Stimulated activated CD8-positive, alpha-beta memory T cell treated with anti-CD3 and anti-CD28 coated beads, Interleukin-7, amount 100 ng/mL, for 1 hour (primary cell): ENCODE measurements at regions not wholly inside any gene's neighbourhood (a gene's known extent, or its start where the extent isn't known, plus 50 kb on each side); places are given as distances from the start of the nearest gene placed in this dataset.
"Not testable (repeated sequence)": the region's sequence is repeated elsewhere in the genome, so short reads cannot be mapped to it uniquely, and the experiment has no call there.

Experiments
- DNase-seq, 2 donors: peaks; one replicate each; pipeline ENCODE4 v3.0.0-alpha.2; 2020; ENCODE audit warnings: low read depth in 2 of 2

DNA sequence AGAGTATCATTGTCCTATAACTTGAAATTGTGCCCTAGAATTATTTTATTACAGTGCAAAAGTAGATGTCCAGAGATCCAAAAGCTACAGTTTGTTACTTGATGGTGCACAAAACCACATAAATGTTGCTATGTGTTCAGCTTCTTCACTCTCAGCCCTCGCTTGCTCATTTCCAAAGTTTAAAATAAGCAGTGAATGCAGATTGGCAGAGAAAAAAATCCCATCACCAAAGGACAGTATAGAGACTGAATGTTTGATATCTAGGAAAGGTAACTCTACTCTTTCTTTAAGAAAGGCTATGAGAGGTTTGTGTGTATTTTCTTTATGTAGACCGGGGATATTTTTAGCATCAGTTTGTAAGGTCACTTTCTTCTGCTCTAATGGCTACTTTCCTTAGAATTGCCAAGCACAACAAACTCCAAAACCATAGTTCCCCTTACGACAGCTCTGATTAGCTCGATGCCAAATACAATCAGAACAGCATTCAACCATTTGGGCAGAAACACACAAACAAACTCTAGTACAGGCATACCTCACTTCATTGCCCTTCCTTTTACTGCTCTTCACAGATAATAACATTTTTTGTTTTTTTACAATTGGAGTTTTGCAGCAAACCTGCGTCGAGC is 164.1 kb upstream of the CCDC54 start:
- DNase-seq = no peak

DNA sequence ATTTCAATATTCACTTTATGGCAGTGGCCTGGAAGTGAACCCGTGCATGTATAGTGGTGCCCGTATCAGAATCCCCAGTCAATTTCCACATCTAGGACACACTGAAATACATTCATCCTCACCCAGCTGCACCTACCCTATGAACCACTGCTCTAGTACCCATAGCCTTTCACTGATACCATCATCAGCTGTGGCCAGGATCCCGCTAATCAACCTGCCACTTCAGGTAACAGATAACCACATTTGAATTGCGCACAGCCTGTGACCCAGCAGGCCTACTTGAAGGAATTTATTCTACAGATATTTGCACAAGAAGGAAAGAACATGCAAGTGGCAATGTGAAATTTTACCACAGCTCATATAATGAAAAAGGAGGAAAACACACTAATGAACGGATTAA is 161.0 kb upstream of the CCDC54 start:
- DNase-seq = no peak

DNA sequence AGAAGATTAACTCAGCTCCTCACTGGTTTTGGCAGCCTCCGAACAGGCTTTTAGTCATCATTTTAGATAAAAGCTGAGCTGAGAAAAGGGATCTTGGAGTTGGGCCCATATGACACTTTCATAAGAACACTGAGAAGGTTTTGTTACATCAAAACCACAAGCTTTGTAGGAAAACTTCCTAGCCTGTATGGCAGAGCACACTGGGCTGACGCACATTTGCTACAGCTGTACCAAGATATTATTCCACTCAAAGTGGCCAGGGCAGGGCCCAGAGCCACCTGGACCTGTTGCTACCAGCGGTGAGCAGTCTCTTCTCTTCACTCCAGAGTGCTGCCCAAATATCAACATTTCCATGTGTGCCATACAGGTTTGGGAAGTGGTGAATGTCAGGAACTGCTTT is 160.5 kb upstream of the CCDC54 start:
- no peak for DNase-seq

DNA sequence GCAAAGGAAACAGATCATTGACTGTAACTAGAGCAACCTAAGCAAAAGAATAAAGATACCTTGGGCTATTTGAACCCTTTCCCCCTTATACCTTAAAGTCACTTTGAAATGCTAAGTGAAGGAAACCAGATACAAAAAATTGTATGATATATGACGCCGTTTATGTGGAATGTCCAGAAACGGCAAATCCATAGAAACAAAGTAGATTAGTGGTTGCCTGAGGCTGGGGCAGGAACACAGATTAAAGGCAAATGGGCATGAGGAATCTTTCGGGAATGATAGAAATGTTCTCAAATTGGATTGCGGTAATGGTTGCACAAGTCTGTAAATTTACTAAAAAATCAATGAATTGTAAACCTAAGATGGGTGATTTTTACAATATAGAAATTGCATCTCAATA is 160.1 kb upstream of the CCDC54 start:
- DNase-seq = no peak

DNA sequence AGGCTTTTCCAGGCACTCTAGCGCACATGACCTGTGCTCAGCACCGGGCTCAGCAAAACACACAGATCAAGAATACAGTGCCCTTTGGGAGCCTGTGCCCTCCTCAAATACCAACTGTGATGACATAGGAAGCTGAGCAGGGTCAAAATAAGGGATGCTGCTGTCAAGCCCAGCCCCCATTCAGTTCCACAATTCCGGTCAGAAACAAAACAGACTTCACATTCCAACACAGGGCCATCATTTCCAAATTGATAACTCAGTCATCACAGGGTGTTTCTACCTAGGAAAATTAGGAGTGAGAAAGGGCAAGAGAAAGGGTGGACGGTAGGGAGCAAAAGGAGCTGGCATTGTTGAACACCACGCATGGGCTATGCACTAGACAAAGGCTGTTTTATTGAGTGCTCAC is 158.4 kb upstream of the CCDC54 start:
- DNase-seq = no peak

DNA sequence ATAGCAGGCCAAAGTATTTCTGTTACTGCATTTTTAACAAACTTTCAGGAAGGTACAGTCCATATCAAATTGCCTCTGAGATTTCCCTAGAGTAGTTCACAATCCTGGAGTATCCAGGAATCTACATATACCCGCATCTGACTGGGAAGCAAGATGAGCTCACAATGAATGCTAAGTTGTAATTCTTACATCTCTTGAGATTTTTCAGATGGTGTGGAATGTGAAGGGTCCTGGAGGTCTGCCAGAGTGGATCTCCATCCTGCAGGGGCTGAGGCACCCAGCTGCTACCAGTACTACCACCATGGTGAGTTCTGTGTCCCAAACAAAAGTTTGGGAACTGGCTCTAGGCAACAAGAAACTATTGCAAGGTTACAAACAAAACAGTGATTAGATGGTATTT is 156.7 kb upstream of the CCDC54 start:
- DNase-seq = no peak

DNA sequence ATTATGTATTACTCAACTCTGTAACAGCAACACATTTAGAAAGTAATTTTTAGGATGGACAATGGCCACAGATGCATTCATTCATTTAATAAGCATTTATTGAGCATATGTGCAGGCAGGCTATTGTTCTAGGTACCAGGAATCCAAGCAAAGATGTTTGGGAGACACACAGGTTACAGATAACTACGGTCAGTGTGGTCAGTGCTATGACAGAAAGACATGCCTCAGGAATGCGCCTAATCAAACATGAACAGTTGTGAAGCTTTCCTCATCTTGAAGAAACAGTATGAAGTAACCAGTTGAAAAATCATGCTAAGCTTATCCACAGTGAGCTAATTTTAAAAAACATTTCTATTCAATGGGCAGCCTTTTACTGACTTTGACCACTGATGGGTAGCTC is 155.4 kb upstream of the CCDC54 start:
- no peak for DNase-seq

DNA sequence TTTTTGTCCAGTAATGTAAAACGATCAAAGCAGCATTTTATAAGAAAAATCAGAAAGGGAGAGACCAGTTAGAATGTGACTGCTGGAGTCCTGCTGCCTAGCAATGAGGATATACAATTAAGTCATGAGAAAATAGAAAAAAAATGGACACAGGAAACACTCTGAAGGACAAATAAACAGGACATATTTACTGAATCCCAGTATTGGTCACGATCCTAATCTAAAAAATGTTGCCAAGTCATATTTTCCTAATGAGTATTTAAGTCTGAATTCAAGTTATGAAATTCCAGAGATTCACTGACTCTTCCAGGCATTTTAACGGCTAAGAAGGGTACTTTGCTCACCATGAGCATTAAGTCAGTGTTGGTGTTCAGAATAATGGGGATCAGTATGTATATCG is 154.3 kb upstream of the CCDC54 start:
- DNase-seq = no peak

DNA sequence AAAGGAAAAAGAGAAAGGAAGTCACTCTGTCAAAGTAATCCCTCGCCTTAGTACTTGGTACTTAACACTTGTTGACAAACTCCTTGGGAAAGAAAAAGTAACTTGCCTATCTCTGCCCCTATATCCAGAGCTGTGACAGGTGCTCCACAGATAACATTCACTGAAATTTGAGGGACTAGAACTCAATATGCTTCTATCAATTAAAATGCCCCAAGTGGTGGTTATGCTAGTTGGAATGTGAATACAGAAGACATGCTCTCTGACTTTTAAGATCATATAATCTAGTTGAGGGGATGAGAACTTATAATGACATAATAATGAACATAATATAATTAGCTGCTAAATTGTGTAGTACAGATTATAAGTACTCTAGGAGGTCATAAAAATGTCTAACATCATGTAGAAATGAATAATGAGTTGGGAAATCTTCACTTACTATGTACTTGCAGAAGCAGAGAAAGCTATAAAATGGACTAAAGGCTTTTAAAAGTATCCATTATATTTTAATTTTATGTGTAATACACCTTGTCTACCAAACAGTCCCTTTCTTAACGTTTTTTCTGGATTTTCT is 153.1 kb upstream of the CCDC54 start:
- DNase-seq = no peak

DNA sequence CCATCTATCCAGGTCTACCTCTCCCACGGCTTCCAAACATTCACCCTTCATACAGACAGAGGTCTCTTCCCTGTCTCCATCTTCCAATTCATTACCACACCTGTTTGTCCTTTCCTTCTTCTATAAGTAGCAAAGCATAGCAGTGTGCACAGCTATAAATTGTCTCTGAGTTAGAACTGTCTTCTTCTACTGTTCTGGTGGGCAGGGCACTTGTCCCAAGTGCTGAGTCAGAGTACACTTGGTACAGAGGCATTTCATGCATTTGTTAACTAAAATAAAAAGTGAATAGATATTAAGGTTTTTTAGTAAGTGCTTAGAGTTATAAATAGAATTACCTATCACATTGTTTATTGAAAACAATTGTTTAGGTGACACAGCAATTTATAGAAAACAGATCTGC is 150.1 kb upstream of the CCDC54 start:
- no peak for DNase-seq

DNA sequence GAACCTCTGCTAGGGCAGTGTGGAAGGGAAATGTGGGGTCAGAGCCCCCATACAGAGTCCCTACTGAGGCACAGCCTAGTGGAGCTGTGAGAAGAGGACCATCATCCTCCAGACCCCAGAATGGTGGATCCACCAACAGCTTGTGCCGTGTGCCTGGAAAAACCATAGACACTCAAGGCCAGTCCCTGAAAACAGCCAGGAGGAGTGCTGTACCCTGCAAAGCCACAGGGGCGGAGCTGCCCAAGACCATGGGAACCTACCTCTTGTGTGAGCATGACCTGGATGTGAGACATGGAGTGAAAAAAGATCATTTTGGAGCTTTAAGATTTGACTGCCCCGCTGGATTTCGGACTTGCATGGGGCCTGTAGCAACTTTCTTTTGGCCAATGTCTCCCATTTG is 143.4 kb upstream of the CCDC54 start:
- DNase-seq = not testable (repeated sequence)

DNA sequence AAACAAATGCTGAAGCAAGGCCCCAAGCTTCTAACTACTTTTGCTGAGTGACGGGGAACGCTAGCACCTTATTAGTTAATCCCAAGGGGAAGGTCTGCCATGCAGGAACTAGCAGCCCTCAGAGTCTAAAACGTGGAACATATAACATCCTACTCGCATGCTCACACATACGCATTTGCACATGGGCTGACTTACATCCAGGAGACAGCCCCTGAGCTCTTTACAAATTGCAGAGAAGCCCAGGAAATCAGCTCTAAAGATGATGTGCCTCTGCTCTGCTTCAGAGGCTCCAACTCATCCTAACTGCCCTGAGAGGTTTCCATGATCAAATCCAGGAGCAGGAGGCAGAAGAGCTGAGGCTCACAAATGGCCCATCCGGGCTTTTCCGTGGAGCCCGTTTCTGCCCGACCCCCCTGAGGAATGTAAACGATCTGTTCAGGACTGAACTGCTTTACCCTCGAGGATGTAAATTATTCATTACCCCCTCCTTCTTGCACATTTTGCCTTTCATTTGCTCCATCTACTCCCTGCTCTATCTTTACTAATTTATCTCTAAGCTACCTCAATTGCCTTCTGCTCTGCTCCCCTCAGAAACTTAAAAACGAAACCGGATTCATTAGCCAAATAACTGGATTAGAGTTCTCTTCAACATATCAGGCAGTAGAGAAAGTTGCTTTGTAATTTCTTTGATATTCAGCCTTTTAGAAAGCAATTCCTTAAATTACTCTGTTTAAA is 141.9 kb upstream of the CCDC54 start:
- no peak for DNase-seq

DNA sequence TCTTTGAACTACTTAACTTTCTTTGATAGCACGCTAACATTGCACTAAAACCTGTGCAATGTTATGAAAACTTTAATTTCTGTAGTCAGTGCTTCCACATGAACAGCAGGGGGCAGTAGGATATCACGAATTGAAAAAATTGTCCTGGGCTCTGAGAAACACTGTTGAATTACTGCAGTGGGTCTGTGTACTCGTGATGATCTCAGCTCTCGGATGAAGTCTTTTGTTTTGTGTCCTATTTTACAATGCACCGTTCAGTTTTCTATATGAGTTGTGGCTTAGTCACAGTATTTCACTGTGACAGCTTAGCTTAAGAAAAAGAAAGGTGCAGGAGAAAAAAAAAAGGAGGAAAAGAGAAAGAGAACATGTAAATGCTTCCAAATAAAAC is 141.3 kb upstream of the CCDC54 start:
- no peak for DNase-seq

DNA sequence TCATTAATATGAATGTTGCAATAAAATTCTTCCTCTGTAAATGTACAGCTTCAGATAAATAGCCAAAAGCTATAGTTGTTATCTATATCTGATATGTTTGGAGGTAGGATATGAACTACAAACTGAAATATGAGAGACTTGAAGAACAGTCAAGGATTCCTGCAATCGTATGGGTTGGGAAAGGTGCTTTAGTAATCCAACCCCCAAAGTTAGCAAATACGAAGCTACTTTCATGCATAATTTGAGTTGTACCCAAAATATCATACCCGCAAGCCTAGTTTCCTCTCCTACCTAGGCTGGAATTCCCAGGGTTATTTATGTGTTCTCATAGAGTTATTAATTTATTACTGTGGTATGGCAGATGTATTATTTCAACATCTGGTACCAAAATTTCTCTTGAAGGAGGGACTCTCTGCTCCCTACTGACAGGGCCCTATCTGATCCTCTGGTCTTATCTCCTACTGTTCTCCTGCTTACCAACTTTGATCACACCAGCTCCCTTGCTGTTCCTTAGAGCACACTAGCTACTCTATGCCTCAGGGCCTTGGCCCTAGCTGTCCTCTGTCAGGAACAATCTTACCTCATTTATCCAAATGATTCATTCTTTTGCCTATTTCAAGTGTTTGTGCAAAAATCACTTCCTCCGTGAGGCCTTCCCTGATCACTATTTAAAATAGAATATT is 140.4 kb upstream of the CCDC54 start:
- no peak for DNase-seq

DNA sequence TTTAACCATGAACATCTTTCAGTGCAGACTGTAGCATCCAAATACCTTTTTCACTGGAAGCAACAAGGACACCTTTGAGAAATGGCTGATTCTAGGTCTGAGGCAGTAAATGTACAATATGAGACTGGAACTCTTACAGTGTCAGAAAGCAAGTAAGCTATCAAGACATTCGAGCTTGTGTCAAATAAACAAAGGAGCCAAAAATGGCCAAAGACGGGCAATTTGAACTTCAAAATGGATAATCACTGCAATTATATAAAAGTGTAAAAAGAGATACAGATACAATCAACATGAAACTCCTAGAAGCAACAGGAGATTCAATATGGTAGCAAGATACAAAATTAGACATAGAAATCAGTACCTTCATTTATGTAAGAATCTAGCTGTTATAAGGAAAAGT is 138.5 kb upstream of the CCDC54 start:
- no peak for DNase-seq

DNA sequence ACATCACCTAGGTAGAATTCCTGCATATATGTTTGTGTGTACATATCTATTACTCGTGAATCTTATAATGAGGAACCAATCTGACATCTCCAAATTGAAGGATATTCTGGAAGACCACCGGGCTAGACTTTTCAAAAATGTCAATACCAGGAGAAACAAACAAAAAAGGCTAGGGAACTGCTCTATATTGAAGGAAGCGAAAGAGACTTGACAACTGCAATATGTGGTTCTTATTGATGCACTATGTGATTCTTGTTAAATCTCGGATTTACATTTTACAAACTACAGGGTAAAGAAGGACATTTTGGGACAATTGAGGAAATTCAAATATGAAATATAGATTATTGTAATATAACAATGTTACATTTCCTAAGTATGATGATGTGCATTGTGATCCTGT is 137.5 kb upstream of the CCDC54 start:
- no peak for DNase-seq

DNA sequence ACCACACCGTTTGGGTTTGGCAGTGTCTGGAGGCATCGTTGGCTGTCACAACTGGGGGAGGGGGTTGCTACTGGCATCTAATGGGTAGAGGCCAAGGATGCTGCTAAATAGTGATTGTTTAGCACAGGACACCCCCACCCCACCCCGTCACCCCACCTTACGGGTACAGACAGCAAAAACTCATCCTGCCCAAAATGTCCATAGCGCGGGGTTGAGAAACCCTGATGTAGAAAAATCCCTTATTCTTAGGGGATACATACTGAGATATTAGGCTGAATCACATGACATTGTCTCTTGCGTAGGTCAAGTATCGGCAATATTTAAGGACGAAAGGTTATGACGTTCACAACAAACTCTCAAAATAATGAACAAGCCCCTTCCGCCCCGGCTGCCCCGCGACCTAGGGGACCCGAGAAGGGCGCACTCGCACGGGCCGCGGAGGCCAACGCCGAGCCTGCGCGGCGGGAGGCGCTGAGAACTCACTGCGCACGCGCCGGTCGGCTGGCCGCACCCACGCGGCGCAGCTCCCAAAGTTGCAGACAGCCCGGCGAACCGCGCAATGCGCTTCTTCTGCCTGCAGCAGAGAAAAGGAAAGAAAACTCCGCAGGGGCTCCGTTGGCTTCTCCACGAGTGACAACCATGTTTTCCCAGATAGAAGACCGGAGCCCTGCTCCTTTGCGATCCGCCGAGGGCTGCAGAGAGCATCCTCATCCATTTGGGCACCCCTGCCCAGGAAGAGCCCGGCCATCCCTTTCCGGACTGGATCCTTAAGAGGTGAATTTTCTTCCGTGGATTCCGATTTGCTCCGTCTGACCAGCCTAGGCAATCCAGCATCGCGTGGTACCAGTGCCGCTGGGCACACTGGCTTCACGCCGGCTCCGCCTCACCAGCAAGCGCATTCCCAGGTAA is 136.8 kb upstream of the CCDC54 start:
- DNase-seq = peak; percentile 41 to 47

DNA sequence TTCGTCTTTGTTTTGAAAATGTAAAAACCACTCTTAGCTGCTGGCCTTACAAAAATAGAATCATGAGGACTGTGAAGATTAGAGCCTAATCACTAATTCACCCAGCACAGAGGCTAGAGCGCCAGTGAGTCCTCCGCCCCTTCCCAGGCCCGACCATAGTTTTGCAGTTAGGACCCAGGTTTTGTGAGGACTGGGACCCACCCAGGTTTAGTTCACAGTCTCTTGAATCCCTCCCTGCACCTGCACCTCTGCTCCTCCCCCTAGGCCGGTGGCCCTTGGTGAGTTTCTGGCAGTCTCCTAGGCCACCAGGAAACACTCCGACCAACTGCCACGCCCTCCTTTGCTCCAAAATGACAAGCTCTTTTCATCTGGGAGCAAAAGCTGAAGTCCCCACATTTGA is 136.0 kb upstream of the CCDC54 start:
- no peak for DNase-seq

DNA sequence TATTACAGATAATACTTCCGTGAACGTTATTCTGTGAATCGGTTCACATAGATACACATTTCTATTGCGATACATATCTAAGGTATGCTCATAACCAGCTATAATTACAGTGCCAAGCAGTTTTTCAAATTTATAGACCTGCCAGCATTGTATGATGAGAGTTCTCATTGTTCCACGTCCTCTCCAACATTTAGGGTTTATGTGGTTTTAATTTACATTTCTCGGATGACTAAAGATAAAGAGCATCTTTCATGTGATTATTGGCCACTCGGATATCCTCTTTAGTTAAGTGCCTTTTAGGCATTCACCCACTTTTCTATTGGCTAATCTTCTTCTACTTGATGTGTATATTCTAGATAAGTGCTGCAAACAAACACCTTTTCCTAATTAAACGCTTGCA is 134.7 kb upstream of the CCDC54 start:
- DNase-seq = no peak

DNA sequence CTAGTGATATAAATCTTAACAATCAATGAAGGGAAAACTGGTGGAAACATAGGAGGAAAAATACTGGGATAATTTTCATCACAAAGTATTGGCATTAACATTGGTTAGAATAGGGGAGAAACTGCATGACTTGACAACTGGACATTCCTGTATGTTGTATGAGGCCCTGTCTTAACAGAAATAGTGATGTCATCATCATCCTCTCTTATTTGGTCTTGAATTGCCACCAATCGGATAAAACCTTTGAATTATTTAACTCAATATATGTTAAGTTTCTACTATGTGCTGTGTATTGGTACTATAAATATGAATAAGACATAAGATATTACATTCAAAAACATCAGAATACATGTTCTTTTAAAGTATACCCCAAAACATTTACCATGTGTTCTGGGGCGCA is 130.1 kb upstream of the CCDC54 start:
- no peak for DNase-seq

DNA sequence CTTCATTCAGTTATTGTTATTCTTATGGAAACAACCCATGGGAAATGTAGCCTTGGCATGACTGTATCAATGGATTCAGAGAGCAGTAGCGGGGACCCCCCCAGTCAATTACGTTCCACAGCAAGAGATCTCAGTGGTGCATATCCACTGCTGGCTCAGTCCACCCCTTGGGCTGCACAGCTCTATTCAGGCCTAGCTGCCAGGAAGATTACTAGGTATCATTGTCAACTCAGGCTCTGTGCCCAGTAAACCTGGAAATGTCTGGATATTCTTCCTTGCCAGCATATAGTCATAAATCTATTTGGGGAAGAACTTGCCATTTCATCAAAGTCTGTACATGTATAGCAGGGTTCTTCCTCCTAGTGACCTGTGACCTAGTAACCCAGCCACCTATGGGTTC is 128.1 kb upstream of the CCDC54 start:
- no peak for DNase-seq

DNA sequence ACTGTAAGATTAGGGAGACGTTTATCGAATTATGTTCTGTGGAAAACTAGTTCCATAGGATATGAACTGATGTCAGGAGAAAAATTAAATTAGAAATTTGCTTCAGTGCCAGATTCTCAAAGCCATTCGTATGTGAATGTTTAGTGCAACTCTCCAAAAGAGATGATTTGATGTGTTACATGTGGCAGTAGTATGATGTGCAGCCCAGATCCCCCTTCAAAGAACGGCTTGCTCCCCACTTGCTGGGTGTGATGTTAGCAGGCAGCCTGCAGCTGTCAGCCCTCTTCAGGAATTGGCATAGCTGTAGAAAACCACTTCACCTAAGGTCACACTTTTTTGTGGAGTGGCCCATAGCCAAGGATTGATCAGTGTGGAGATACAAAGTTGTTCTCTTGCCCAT is 127.0 kb upstream of the CCDC54 start:
- no peak for DNase-seq
